GM19238 (cell line): ENCODE measurements at regions not wholly inside any gene's neighbourhood (a gene's known extent, or its start where the extent isn't known, plus 50 kb on each side); places are given as distances from the start of the nearest gene placed in this dataset.
"Not testable (repeated sequence)": the region's sequence is repeated elsewhere in the genome, so short reads cannot be mapped to it uniquely, and the experiment has no call there.

Source experiments
- DNase-seq: peaks from one replicate; pipeline ENCODE4 v3.0.0; 2011; ENCODE audit warnings: low spot score; ENCODE audit not compliant: insufficient read length

DNA sequence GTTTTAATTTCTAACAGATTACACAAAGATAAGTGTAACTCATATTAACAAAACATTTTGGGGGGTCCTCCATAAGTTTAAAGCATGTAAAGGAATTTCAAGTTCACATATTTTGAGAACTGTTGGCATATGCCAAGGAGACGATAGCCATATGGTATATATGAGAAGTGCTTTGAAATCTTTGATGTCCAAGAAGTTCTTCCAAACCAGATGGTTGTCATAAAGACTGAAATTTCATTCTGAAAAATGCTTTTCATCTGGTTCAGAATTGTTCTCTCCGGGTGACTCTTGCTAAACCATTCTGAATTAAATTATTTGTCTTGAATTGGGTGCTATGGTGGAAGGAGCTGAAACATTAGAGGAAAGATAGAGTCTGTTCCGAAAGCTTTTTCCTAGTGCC, 513.0 kb upstream of the AKR1E2 start:
- no peak for DNase-seq

- no peak for DNase-seq
Observed at GRCh38 chr10:4312051-4312835, 513.8 kb upstream of the AKR1E2 start.

DNA sequence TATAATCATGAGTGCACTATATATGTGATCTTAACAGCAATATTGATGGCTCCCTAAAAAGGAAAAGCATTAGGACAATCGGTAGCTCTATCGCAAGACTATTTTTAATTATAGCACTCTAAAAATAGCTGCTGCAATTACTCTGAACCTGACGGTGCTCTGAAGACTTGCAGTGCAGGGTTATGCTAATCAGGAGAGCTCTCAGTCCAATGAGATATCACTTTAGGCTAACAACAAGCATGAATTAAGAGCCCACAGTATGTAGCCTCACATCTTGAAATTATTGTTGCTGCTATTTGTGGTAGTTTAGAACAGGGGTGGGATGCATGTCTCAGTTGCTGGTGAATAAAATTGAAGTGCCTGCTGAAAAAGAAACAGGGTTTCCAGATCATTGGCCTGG, 515.8 kb upstream of the AKR1E2 start:
- DNase-seq = no peak

GRCh38 chr10:4307910-4308309, 518.1 kb upstream of the AKR1E2 start:
- no peak for DNase-seq

GRCh38 chr10:4306871-4307270, 519.1 kb upstream of the AKR1E2 start:
- DNase-seq = no peak

- no peak for DNase-seq
Observed at GRCh38 chr10:4303045-4303444, 518.0 kb upstream of the KLF6 start.

DNA sequence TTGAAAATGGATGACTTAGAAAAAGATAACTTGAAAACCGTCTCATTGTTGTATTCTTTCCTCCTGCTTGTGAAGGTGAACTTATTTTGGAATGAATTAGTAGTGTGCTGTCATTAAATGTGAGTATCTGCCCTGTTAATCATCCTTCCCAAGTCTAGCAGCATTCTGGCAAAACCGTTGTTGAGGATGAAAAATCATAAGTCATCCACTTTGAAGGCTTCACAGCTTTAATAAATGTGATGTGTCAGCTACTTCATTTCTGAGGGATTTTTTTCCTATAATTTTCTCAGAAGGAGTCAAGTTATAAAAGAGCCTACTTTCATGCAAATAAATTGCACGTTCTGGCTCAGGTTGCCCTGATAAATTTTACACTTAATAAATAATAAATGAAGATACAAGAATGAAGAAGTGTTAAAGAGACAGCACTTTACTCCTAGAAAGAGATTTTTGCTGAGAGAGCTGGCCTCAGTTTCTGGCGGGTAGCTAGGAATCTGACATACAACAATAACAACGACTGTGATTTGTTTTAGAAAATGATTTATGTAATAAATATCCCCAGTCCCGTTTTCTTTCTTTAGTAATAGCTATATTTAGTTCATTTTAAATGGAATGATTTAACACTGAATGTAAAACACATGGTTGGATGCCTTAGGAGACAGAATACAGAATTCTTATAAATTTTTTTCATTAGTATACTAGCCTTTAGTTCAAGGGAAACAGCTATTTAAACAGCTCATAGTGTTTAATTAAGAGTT, 516.5 kb upstream of the KLF6 start:
- DNase-seq = no peak

GRCh38 chr10:4296161-4296560, 511.2 kb upstream of the KLF6 start:
- DNase-seq = no peak

DNA sequence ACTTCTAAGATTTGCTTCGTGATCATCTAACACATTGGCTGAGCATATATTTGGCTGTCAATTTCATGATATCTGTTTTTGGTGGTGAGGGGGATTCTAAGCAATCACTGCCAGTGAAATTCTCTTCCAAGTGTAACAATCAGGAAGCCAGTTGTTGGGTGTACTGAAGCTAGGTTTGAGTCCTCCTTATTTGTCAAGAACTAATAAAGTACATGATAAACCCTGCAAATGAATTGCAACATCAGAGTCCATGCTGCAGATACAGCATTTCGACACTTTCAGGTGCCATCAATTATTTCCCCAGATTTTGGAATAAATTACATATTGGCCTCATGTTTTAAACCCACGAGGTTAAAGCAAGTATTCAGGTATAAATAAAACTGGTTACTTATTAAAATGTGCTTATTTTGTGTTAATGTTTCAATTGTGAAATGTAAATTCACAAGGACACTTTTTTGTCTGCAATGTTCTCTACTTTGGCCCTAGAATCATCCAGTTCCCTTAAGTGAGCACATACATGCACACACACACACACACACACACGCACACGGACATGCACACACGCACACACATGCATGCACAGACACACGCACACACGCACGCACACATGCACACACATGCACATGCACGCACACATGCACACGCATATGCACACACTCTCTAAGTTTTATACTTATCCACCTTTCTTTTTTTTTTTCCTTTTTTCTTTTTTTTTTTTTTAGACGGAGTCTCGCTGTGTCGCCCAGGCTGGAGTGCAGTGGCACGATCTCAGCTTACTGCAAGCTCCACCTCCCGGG, 510.2 kb upstream of the KLF6 start:
- no peak for DNase-seq

DNA sequence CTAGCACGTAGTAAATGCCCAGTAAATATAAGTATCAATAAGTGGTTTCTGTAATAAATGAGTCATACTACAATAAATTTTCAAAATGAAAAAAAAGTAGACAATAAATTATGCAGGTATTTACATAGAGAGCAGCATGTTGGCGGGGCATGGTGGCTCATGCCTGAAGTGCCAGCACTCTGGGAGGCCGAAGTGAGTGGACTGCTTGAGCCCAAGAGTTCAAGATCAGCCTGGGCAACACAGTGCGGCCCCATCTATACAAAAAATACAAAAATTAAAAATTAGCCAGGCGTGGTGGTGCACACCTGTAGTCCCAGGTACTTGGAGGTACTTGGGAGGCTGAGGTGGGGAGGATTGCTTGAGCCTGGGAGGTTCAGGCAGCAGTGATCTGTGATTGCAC, 509.3 kb upstream of the KLF6 start:
- DNase-seq = no peak

DNA sequence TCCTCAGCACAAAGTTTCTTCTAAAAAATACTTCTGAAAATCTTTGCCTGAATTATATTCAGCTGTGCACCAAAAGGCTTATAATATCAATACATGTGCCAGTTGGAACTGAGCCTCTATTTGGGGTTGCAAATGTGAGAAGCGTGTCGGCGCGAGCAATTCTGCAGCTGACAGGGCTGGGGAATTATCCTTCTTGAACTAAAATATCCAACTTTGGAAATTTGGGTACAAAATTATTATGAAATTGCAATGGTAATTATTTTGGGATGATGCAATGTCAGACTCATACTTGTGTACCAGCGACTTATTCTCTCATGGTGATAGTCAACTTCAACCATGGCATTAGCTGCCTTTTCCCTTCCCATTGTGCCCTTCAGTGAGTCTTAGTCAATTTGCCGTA, 507.0 kb upstream of the KLF6 start:
- DNase-seq = no peak

- DNase-seq = no peak
Observed at GRCh38 chr10:4285121-4285520, 500.1 kb upstream of the KLF6 start.

DNA sequence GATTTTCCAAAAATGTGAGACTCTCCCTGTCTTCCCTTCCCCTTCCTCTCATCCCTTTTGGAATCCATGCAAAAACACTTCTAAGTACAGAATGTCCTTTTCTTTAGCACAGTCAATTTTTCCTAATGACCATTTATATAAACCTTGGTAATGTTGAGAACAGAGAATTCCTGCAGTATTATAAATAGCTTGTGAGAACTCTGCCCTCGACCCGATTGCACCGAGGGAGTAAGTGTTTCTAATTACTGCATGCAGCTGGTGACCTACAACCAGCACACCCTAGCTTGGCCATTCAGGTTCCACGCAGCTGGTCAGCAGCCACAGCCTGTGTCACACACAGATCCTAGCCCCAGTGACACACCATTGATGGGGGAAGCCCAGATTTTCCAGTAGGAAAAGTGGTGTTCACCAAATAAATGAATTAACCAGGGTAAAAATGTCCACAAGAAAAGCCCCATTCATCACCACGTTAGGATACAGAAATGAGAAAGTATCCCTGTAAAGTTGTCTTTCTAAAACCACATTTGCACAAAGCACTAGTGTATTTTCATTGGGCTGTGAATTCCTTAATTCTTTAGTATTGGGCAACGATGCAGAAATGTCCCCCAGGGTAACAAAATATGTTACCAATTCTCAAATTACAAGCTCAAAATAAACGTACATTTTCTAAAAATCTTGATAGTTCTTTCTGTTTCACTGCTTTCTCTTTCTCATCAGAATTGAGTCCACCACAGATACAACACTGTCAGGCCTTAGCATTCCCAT, 499.0 kb upstream of the KLF6 start:
- no peak for DNase-seq

DNA sequence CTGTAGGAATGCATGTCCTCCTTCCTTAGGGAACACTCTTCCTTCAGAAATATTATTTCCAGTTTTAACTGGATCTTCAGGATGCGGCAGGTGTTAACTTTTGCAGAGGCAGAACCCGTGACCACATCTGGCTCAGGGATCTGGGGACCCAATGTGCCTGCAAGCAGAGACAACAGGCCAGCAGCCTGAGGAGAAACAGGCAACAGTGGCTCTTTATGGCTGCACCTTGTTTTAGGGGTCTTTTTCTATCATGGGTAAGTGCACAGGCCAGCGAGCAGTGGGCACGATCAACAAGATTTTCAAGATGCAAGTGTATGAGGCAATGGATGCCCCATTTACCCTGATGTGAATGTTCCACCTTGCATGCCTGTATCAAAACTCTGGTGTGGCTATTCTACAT, 497.5 kb upstream of the KLF6 start:
- DNase-seq = no peak

- DNase-seq = no peak
Observed at GRCh38 chr10:4281190-4281825, 496.3 kb upstream of the KLF6 start.

GRCh38 chr10:4280461-4281189, 495.6 kb upstream of the KLF6 start:
- no peak for DNase-seq

DNA sequence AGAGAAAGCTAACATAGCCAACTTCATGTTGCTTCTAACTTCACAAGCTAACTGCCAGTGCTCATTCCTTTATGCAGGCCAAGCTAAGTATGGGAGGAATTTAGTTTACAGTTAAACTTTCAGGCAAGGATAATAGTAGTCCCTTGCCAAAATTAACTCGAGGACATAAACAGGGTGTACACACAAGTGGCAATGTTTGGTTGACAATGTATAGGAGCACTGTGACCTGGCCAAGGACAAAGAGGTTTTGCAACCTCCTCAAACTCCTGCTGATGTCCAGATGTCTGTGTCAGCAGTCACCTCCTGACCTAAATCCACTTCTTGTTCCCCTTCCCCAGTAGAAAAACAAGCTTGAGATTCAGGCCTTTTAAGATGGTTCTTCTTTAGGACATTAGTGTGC, 494.6 kb upstream of the KLF6 start:
- DNase-seq = no peak

GRCh38 chr10:4278186-4278585, 493.2 kb upstream of the KLF6 start:
- no peak for DNase-seq

- no peak for DNase-seq
Observed at GRCh38 chr10:4276151-4276550, 491.1 kb upstream of the KLF6 start.

- not testable (repeated sequence) for DNase-seq
Observed at GRCh38 chr10:4274671-4275070, 489.7 kb upstream of the KLF6 start.
